Lower leg skin (tissue), 4 donors: ENCODE measurements at regions not wholly inside any gene's neighbourhood (a gene's known extent, or its start where the extent isn't known, plus 50 kb on each side); places are given as distances from the start of the nearest gene placed in this dataset.

Experiments
- DNase-seq, 2 donors: peaks; one replicate each; pipeline ENCODE4 v3.0.0-alpha.2; 2019; ENCODE audit warnings: low spot score in 2 of 2
- H3K4me3 ChIP-seq: fragments of 200-600 bp; sonication (generic); 2 replicates; pipeline ENCODE4 v1.5.1; 2017; ENCODE audit warnings: mild to moderate bottlenecking, low read depth; ENCODE audit not compliant: poor library complexity, severe bottlenecking
- POLR2A ChIP-seq, 2 donors: fragments of 450-650 bp; IDR thresholded peaks; one replicate each; pipeline ENCODE4 v1.6.1; 2016 to 2017; ENCODE audit warnings: antibody characterized with exemption in 2 of 2, mild to moderate bottlenecking in 1 of 2, moderate library complexity in 1 of 2
- WGBS, 2 donors: methylation state at CpG; one replicate each; pipeline ENCODE4 v1.1.5; 2018; 5-methylcytosine and 5-hydroxymethylcytosine counted together
- intact Hi-C: fragments of 100-400 bp; cut with DNase I; formaldehyde crosslinking; loops from one replicate; pipeline ENCODE4 v1.15.0; 2023; ENCODE audit warnings: low total_unique reads
- TF ChIP-seq, protein P1 (sequence below), 3 donors: fragments of 450-650 bp; IDR thresholded peaks; one replicate each; pipeline ENCODE4 v1.5.1; 2016; ENCODE audit warnings: antibody characterized with exemption in 3 of 3, mild to moderate bottlenecking in 3 of 3, moderate library complexity in 2 of 3

DNA sequence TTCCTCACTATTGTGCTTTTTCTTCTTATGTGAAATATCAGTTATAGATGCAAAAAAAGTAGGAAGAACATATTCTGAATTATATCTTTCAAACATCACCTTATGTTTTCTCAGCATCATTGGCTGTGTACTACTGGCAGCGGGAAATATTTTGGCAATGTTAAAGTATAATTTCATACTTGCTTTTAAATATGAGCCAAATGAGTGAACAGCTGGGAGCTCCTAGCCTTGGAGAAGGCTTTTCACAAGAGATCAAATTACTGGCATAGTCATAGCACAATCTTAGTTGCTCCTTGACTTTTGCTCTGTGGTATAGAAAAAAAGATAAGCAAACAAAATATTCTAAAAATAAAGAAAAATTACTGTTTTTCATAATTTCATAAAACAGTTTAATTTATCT lies 1575.8 kb upstream of the PABPC4L start:
- intact Hi-C loops = no loop called here
- no peak for DNase-seq
- 36 to 81% methylated on average over 1 of the region's 1 CpG for WGBS, 2 donors
- H3K4me3 ChIP-seq = no peak overlapping the region
- no peak for TF ChIP-seq POLR2A (IDR thresholded peaks at IDR 0.05)

DNA sequence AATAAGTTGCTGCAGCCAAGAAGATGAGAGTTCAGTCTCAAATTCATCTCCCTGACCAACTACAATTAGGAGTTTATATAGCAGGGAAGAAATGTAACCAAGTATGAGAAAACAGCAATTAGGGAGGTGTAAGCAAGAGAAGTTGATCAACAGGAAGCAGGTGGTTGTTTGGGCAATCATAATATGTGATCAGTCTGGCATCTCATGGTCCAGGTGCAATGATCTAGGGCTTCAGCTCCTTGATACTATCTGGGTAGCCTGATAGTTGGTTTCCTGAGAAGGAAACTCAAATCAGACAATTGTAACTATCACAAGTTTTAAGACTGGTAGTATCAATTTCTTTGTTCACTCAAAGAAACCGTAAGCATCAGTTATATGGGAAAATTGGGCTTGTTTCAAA lies 1574.3 kb upstream of the PABPC4L start:
- TF ChIP-seq, protein P1, sequence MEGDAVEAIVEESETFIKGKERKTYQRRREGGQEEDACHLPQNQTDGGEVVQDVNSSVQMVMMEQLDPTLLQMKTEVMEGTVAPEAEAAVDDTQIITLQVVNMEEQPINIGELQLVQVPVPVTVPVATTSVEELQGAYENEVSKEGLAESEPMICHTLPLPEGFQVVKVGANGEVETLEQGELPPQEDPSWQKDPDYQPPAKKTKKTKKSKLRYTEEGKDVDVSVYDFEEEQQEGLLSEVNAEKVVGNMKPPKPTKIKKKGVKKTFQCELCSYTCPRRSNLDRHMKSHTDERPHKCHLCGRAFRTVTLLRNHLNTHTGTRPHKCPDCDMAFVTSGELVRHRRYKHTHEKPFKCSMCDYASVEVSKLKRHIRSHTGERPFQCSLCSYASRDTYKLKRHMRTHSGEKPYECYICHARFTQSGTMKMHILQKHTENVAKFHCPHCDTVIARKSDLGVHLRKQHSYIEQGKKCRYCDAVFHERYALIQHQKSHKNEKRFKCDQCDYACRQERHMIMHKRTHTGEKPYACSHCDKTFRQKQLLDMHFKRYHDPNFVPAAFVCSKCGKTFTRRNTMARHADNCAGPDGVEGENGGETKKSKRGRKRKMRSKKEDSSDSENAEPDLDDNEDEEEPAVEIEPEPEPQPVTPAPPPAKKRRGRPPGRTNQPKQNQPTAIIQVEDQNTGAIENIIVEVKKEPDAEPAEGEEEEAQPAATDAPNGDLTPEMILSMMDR (IDR thresholded peaks at IDR 0.05) = no peak
- TF ChIP-seq POLR2A (IDR thresholded peaks at IDR 0.05) = no peak
- no peak overlapping the region for H3K4me3 ChIP-seq
- DNase-seq = no peak
- 84 to 85% methylated on average over 1 of the region's 1 CpG for WGBS, 2 donors
- intact Hi-C loops = no loop called here

DNA sequence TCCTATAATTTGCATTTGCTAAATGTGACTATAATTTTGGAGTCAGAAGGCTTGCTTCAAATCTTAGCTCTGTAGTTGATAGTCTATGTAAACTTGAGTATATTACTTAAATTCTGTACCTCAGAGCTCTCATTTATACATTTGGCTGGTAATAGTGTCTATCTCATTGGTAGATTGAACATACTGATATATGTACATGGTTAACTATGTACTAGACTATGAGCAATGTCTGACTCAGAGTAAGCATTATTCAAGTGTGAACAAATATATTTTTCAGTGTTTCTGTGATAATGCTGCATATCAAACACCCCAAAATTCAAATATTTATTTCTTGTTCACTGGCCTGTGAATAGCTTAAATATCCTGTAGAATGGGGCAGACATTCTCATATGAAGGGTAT lies 1568.9 kb upstream of the PABPC4L start:
- H3K4me3 ChIP-seq = no peak overlapping the region
- intact Hi-C loops = no loop called here
- no peak for DNase-seq
- TF ChIP-seq POLR2A (IDR thresholded peaks at IDR 0.05) = no peak
- TF ChIP-seq, protein P1 (IDR thresholded peaks at IDR 0.05) = no peak

DNA sequence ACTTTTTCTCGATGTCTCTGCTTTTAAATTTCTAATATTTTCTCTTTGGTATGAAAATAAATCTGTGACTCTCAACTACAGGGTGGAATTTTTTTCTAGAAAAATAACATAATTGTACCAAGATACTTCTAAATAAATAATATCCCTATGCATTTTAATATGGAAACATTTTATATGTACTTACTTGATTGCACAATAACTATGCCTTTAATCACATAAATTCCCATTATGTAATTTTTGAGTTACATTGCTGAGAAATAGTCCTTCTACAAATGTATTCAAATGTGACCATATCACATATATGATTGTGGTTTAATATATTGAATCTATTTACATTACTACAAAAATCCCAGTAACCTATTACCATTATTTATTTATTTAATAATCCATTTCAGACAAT lies 1543.3 kb upstream of the PABPC4L start:
- 81 to 91% methylated on average over 1 of the region's 1 CpG for WGBS, 2 donors
- H3K4me3 ChIP-seq = no peak overlapping the region
- intact Hi-C loops = no loop called here
- TF ChIP-seq, protein P1 (IDR thresholded peaks at IDR 0.05) = no peak
- TF ChIP-seq POLR2A (IDR thresholded peaks at IDR 0.05) = no peak
- no peak for DNase-seq

DNA sequence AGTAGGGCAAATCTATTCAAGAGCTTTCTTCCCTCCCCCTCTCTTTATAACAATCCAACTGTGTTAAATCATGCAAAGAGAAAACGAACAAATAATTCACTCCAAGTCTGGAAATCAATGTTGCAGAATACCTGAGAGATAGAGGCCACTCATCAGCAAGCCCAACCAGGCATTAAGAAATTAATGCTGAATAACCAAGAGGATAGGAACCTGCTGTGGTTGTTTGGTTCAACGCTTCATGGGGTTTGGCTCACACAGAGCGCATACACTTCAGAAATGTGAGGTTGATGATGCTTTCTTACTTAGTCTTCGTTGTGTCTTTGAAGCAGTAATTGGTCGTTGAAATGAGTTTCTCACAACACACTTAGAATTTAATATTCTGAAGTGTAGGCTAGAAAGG lies 1540.0 kb upstream of the PABPC4L start:
- WGBS, 2 donors = 47 to 50% methylated on average over 5 of the region's 5 CpGs
- intact Hi-C loops = no loop called here
- no peak for DNase-seq
- no peak overlapping the region for H3K4me3 ChIP-seq
- no peak for TF ChIP-seq POLR2A (IDR thresholded peaks at IDR 0.05)
- TF ChIP-seq, protein P1 (IDR thresholded peaks at IDR 0.05) = no peak

DNA sequence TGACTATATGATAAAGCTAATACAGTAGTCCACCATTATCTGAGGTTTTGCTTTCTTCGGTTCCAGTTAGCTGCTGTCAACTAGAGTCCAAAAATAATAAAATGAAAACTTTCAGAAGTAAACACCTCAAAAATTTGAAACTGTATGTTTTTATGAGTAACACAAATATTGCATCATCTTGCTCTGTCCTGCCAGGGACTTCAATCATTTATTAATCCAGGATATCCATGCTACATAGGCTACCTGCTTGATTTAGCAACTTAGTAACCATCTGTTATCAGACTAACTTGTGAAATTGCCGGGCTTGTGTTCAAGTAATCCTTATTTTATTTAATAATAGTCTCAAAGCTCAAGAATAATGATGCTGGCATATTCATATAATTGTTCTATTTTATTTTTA lies 1537.8 kb upstream of the PABPC4L start:
- no peak overlapping the region for H3K4me3 ChIP-seq
- TF ChIP-seq POLR2A (IDR thresholded peaks at IDR 0.05) = no peak
- TF ChIP-seq, protein P1 (IDR thresholded peaks at IDR 0.05) = no peak
- 84 to 85% methylated on average over 2 of the region's 2 CpGs for WGBS, 2 donors

More for the DNA sequence above, 1537.8 kb upstream of the PABPC4L start:
- no peak for DNase-seq
- intact Hi-C loops = no loop called here
